ENCODE measurements at regions not wholly inside any gene's neighbourhood (a gene's known extent, or its start where the extent isn't known, plus 50 kb on each side); places are given as distances from the start of the nearest gene placed in this dataset.

- no peak for TF ChIP-seq CTCF (IDR thresholded peaks at IDR 0.05)
- no peak for TF ChIP-seq POLR2A (IDR thresholded peaks at IDR 0.05)
These were observed 353.4 kb downstream of the SPRY1 start for GRCh38 chr4:123750044-123750443.

Measured in esophagus squamous epithelium (tissue), 4 donors.